DND-41 (cell line): ENCODE measurements at regions not wholly inside any gene's neighbourhood (a gene's known extent, or its start where the extent isn't known, plus 50 kb on each side); places are given as distances from the start of the nearest gene placed in this dataset.

Source experiments
- ATAC-seq: fragments of 200-7000 bp; cut with Tn5 transposase; 3 replicates; pipeline ENCODE4 v1.9.1; 2021; ENCODE audit warnings: low read depth; ENCODE audit not compliant: insufficient read depth
- DNase-seq: peaks from one replicate; pipeline ENCODE4 v3.0.0-alpha.2; 2020
- H2AFZ ChIP-seq: 2 replicates; pipeline ENCODE4 v1.6.0; 2012; ENCODE audit warnings: low read depth, low read length
- H3K27ac ChIP-seq: 2 replicates; pipeline ENCODE4 v1.5.1; 2012; ENCODE audit warnings: low read length, inconsistent platforms
- H3K27me3 ChIP-seq: fragments of 200-600 bp; sonication (generic); 2 replicates; pipeline ENCODE4 v1.6.0; 2012; ENCODE audit warnings: low read length, mild to moderate bottlenecking, inconsistent platforms; ENCODE audit not compliant: insufficient read depth, poor library complexity
- H3K36me3 ChIP-seq: 2 replicates; pipeline ENCODE4 v1.5.1; 2012; ENCODE audit warnings: low read length, inconsistent platforms; ENCODE audit not compliant: insufficient read depth
- H3K4me1 ChIP-seq: 2 replicates; pipeline ENCODE4 v1.5.1; 2012; ENCODE audit warnings: mild to moderate bottlenecking, low read length; ENCODE audit not compliant: insufficient read depth
- H3K4me2 ChIP-seq: 2 replicates; pipeline ENCODE4 v1.6.0; 2012; ENCODE audit warnings: mild to moderate bottlenecking, moderate library complexity, low read length, inconsistent platforms; ENCODE audit not compliant: insufficient read depth
- H3K4me3 ChIP-seq, 2 experiments: fragments of 200-600 bp in 1 of 2; shearing (Covaris generic) in 1 of 2; 2 replicates each; pipeline ENCODE4 v1.5.1; 2012 to 2016; ENCODE audit warnings: inconsistent platforms in 2 of 2, low read length in 2 of 2, mild to moderate bottlenecking in 2 of 2, low read depth in 1 of 2, moderate library complexity in 1 of 2
- H3K79me2 ChIP-seq: 2 replicates; pipeline ENCODE4 v1.6.0; 2012; ENCODE audit warnings: low read length, inconsistent platforms; ENCODE audit not compliant: insufficient read depth
- H3K9ac ChIP-seq: 2 replicates; pipeline ENCODE4 v1.6.0; 2012; ENCODE audit warnings: low read depth, mild to moderate bottlenecking, inconsistent platforms, low read length, moderate library complexity
- H3K9me3 ChIP-seq: 2 replicates; pipeline ENCODE4 v1.5.1; 2012; ENCODE audit warnings: low read length, moderate library complexity, mild to moderate bottlenecking, inconsistent platforms; ENCODE audit not compliant: insufficient read depth, severe bottlenecking
- H4K20me1 ChIP-seq: 2 replicates; pipeline ENCODE4 v1.6.0; 2012; ENCODE audit warnings: low read length; ENCODE audit not compliant: insufficient read depth
- EZH2 ChIP-seq: IDR thresholded peaks from 3 replicates; pipeline ENCODE4 v1.6.1; 2012; ENCODE audit warnings: borderline replicate concordance, low read depth, mild to moderate bottlenecking, moderate library complexity, low read length, inconsistent platforms; ENCODE audit not compliant: severe bottlenecking
- TF ChIP-seq, protein P1 (sequence below): IDR thresholded peaks from 2 replicates; pipeline ENCODE4 v1.5.1; 2012; ENCODE audit warnings: borderline replicate concordance, low read length, moderate library complexity, mild to moderate bottlenecking; ENCODE audit not compliant: poor library complexity, severe bottlenecking; ENCODE audit errors: extremely low read depth

DNA sequence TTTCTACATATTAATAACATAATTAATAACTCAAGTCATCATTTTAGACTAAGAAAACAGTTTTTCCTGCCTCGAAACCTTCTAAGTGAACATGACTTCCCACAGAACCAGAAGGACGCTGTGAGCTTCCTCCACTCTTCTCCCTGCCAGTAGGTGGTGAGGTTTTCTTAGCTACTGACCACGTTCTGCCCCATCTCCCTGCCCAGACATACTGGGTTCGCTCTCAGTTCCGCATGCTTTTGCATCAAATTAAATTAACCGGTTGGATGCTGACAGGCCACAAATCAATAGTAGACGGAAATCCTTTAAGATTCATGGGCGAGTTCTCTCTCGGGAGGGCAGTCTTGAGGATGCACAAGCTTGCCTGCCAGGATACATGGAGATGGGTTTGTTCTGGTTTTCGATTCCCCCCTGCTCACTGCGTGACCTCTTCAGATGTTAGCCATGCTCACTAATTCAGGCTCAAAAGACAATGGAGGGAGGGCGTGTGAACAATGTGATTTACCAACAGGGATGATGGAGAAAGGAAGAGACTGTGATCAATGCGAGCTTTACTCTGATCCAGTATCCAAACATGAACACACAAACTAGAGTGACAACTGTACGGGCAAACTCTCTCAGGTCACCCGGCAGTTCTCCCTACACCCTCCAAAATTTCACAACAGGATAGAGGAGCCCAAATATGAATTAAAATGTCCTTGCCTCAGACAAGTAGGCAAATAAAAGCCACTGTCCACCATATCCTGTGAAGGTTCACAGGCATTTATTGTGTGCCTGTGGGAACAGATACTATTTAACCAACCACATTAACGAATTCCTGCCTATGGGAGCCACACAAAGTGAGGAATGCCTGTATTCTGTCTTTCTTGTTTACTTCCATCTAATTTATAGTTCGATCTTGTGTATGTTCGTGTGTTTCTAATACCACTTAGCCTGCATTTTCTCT is 375.7 kb downstream of the EIPR1 start:
- Histone ChIP-seq H3K27ac (no peak overlapping the region), H3K4me2 (no peak overlapping the region), H3K9ac (no peak overlapping the region), H3K4me3 (no peak overlapping the region), H3K79me2 (no peaks in the 10 kb centered on the region), H3K36me3 (no peaks in the 10 kb centered on the region), H3K9me3 (no peaks in the 10 kb centered on the region), H2AFZ (no peak overlapping the region), H3K4me1 (no peaks in the 10 kb centered on the region), H4K20me1 (no peaks in the 10 kb centered on the region), H3K27me3 (no peaks in the 10 kb centered on the region)
- TF ChIP-seq, protein P1, sequence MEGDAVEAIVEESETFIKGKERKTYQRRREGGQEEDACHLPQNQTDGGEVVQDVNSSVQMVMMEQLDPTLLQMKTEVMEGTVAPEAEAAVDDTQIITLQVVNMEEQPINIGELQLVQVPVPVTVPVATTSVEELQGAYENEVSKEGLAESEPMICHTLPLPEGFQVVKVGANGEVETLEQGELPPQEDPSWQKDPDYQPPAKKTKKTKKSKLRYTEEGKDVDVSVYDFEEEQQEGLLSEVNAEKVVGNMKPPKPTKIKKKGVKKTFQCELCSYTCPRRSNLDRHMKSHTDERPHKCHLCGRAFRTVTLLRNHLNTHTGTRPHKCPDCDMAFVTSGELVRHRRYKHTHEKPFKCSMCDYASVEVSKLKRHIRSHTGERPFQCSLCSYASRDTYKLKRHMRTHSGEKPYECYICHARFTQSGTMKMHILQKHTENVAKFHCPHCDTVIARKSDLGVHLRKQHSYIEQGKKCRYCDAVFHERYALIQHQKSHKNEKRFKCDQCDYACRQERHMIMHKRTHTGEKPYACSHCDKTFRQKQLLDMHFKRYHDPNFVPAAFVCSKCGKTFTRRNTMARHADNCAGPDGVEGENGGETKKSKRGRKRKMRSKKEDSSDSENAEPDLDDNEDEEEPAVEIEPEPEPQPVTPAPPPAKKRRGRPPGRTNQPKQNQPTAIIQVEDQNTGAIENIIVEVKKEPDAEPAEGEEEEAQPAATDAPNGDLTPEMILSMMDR: no peak
- no peak for TF ChIP-seq EZH2
- no peak for ATAC-seq
- no peak for DNase-seq

DNA sequence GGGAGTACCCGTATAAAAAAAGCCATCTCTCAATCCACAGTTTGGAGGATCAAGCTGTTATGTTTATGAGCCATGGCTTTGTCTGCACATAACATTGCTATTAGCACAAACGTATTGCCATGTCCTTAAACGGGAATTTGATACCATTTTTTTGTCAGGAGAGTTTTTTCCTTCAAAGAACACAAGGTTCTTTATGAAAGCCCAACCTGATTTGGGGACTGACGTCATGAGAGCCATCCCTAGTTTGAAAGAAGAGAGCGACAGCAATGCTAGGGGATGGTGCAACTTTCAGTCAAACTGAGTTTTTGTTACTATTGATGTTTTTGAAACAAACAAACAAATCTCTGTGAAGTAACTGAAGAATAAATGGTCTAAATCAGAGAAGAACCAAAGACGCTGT is 376.6 kb downstream of the EIPR1 start:
- no peak overlapping the region for H2AFZ ChIP-seq
- ATAC-seq (no peak), DNase-seq (no peak)
- H3K4me1 ChIP-seq: no peaks in the 10 kb centered on the region
- H3K9me3 ChIP-seq: no peaks in the 10 kb centered on the region
- no peaks in the 10 kb centered on the region for H3K79me2 ChIP-seq
- H3K27ac ChIP-seq: no peak overlapping the region
- no peaks in the 10 kb centered on the region for H3K36me3 ChIP-seq
- no peaks in the 10 kb centered on the region for H4K20me1 ChIP-seq
- TF ChIP-seq, protein P1: no peak
- no peak for TF ChIP-seq EZH2
- H3K4me2 ChIP-seq: no peak overlapping the region
- no peak overlapping the region for H3K9ac ChIP-seq
- no peak overlapping the region for H3K4me3 ChIP-seq
- H3K27me3 ChIP-seq: no peaks in the 10 kb centered on the region

DNA sequence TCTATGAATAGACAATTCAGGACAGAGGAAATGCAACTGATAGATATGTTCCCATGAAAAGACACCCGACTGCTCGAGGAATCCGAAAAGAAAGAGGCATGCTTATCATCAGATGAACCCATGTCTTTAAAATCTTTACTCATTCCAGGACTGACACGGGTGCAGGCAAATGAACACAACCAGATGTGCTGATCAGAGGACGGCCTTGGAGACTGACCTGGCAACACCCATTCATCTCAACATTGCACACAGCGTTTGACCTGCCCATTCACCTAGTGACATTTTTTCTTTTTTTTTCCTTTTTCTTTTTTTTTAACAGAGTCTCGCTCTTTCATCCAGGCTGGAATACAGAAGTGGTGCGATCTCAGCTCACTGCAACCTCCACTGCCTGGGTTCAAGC is 377.5 kb downstream of the EIPR1 start:
- TF ChIP-seq, protein P1: no peak
- no peak for TF ChIP-seq EZH2
- DNase-seq (no peak), ATAC-seq (no peak)
- Histone ChIP-seq H3K27ac (no peak overlapping the region), H2AFZ (no peak overlapping the region), H3K4me3 (no peak overlapping the region), H3K4me2 (no peak overlapping the region), H3K9me3 (no peaks in the 10 kb centered on the region), H3K9ac (no peak overlapping the region), H3K27me3 (no peaks in the 10 kb centered on the region), H3K79me2 (no peaks in the 10 kb centered on the region), H4K20me1 (no peaks in the 10 kb centered on the region), H3K36me3 (no peaks in the 10 kb centered on the region), H3K4me1 (no peaks in the 10 kb centered on the region)
